Endothelial cell of umbilical vein (primary cell): ENCODE measurements at regions not wholly inside any gene's neighbourhood (a gene's known extent, or its start where the extent isn't known, plus 50 kb on each side); places are given as distances from the start of the nearest gene placed in this dataset.

Source experiments
- BruUV-seq: library from RNA; stranded (reverse); fragments of 400-500 nt; replicated peaks from 2 replicates; lab custom pipeline; 2021; lab: Mats Ljungman, UMichigan
- CTCF ChIA-PET: fragments of 300-600, 350-600 bp; sonication (Branson Sonifier 250); formaldehyde crosslinking; loops from one replicate; lab custom pipeline; 2021; ENCODE audit warnings: antibody characterized with exemption, inconsistent platforms; lab: Charles Lee
- POLR2A ChIA-PET: fragments of 300-600, 350-600 bp; sonication (Branson Sonifier 250); formaldehyde crosslinking; loops from one replicate; lab custom pipeline; 2021; ENCODE audit warnings: antibody characterized with exemption, inconsistent platforms; lab: Charles Lee
- DNase-seq: peaks from one replicate; pipeline ENCODE4 v3.0.0-alpha.2; 2011; ENCODE audit warnings: low read depth, low spot score
- FAIRE-seq: peaks from 2 replicates; lab custom pipeline; 2011; peaks lifted over from hg19 to GRCh38; lab: Jason Lieb, UNC
- H2AFZ ChIP-seq: 2 replicates; pipeline ENCODE4 v1.6.0; 2012; ENCODE audit warnings: low read depth, low read length, control low read depth, inconsistent platforms
- H3K27ac ChIP-seq: 2 replicates; pipeline ENCODE4 v1.5.1; 2011; ENCODE audit warnings: low read depth, mild to moderate bottlenecking, control low read depth, low read length, moderate library complexity; ENCODE audit not compliant: insufficient read depth
- H3K27me3 ChIP-seq, 2 experiments: 2 replicates each; pipeline versions ENCODE4 v1.6.0 to v1.6.1; 2011; ENCODE audit warnings: low read length in 2 of 2, mixed read lengths in 1 of 2; ENCODE audit not compliant: control insufficient read depth in 2 of 2, insufficient read depth in 2 of 2
- H3K36me3 ChIP-seq, 2 experiments: 2 replicates in 1 of 2; 3 replicates in 1 of 2; pipeline ENCODE4 v1.5.1; 2011; ENCODE audit warnings: low read length in 2 of 2, mild to moderate bottlenecking in 1 of 2, moderate library complexity in 1 of 2; ENCODE audit not compliant: control insufficient read depth in 2 of 2, insufficient read depth in 2 of 2; ENCODE audit errors: extremely low read depth in 1 of 2
- H3K4me1 ChIP-seq: 3 replicates; pipeline ENCODE4 v1.5.1; 2011; ENCODE audit warnings: mild to moderate bottlenecking, low read length; ENCODE audit not compliant: control insufficient read depth, insufficient read depth; ENCODE audit errors: extremely low read depth
- H3K4me2 ChIP-seq: 2 replicates; pipeline ENCODE4 v1.6.1; 2011; ENCODE audit warnings: low read length, control low read depth, mixed read lengths; ENCODE audit not compliant: insufficient read depth
- H3K4me3 ChIP-seq, 3 experiments: fragments of 200-600 bp in 1 of 3; sonication (generic), shearing (Covaris generic) in 1 of 3; replicated peaks in 1 of 3; 2 replicates each; pipeline ENCODE4 v1.5.1; 2011 to 2016; ENCODE audit warnings: control low read depth in 3 of 3, low read length in 3 of 3, mild to moderate bottlenecking in 2 of 3, inconsistent platforms in 1 of 3, low read depth in 1 of 3, moderate library complexity in 1 of 3; ENCODE audit not compliant: insufficient read depth in 1 of 3
- H3K79me2 ChIP-seq: 2 replicates; pipeline ENCODE4 v1.6.0; 2012; ENCODE audit warnings: low read length, inconsistent platforms; ENCODE audit not compliant: control insufficient read depth, insufficient read depth
- H3K9ac ChIP-seq: replicated peaks from 2 replicates; pipeline ENCODE3; 2011; ENCODE audit warnings: low read length, control low read depth; ENCODE audit not compliant: insufficient read depth; ENCODE audit errors: extremely low read depth
- H3K9me1 ChIP-seq: replicated peaks from 3 replicates; pipeline ENCODE4 v1.6.0; 2011; ENCODE audit warnings: mild to moderate bottlenecking, low read length; ENCODE audit not compliant: control insufficient read depth, insufficient read depth; ENCODE audit errors: extremely low read depth
- H3K9me3 ChIP-seq: replicated peaks from 2 replicates; pipeline ENCODE4 v1.5.1; 2012; ENCODE audit warnings: low read length, inconsistent platforms; ENCODE audit not compliant: control insufficient read depth, insufficient read depth
- H4K20me1 ChIP-seq: replicated peaks from 2 replicates; pipeline ENCODE3; 2011; ENCODE audit warnings: mild to moderate bottlenecking, low read length; ENCODE audit not compliant: control insufficient read depth, insufficient read depth; ENCODE audit errors: extremely low read depth
- EZH2 ChIP-seq: IDR thresholded peaks from 2 replicates; pipeline ENCODE4 v1.6.1; 2012; ENCODE audit warnings: borderline replicate concordance, low read depth, mild to moderate bottlenecking, moderate library complexity, low read length, inconsistent platforms; ENCODE audit not compliant: severe bottlenecking
- FOS ChIP-seq: IDR thresholded peaks from 2 replicates; pipeline ENCODE4 v1.6.1; 2011; ENCODE audit warnings: mild to moderate bottlenecking, low read length, moderate library complexity, borderline replicate concordance; ENCODE audit not compliant: insufficient read depth
- GATA2 ChIP-seq: IDR thresholded peaks from 2 replicates; pipeline ENCODE4 v1.7.0; 2011; ENCODE audit warnings: low read depth, mild to moderate bottlenecking, moderate library complexity, mixed read lengths, low read length; ENCODE audit not compliant: insufficient read length, insufficient read depth
- JUN ChIP-seq: IDR thresholded peaks from 2 replicates; pipeline ENCODE4 v1.6.1; 2011; ENCODE audit warnings: borderline replicate concordance, low read depth; ENCODE audit not compliant: insufficient read length, insufficient read depth
- MAX ChIP-seq: IDR thresholded peaks from 2 replicates; pipeline ENCODE4 v1.6.1; 2011; ENCODE audit not compliant: insufficient read depth, insufficient read length
- MYC ChIP-seq: IDR thresholded peaks from one replicate; pipeline ENCODE4 v1.6.1; 2011; ENCODE audit warnings: mild to moderate bottlenecking, low read depth, low read length
- POLR2A ChIP-seq: IDR thresholded peaks from 2 replicates; pipeline ENCODE4 v1.6.1; 2012; ENCODE audit warnings: low read depth, mild to moderate bottlenecking, control low read depth, low read length
- POLR2AphosphoS5 ChIP-seq: IDR thresholded peaks from 2 replicates; pipeline ENCODE4 v1.6.1; 2012; ENCODE audit warnings: low read depth, mild to moderate bottlenecking, control low read depth, low read length, moderate library complexity; ENCODE audit not compliant: insufficient read depth
- dilution Hi-C: fragments of 300-500 bp; cut with MboI; formaldehyde crosslinking; loops from one replicate; pipeline ENCODE4 v1.15.0; 2019; ENCODE audit warnings: low sequenced_read_pairs; ENCODE audit not compliant: extremely low pct_ligation_motif_present
- intact Hi-C: fragments of 100-400 bp; cut with micrococcal nuclease; formaldehyde crosslinking; loops from one replicate; pipeline ENCODE4 v1.10.0; 2022
- TF ChIP-seq, protein P1 (sequence below), 2 donors: IDR thresholded peaks; 1 replicate in 1 of 2; 2 replicates in 1 of 2; pipeline ENCODE4 v1.5.1; 2011; ENCODE audit warnings: low read length in 2 of 2, mild to moderate bottlenecking in 2 of 2, moderate library complexity in 2 of 2, control low read depth in 1 of 2, inconsistent platforms in 1 of 2, low read depth in 1 of 2; ENCODE audit not compliant: insufficient read depth in 1 of 2; ENCODE audit errors: extremely low read depth in 1 of 2

DNA sequence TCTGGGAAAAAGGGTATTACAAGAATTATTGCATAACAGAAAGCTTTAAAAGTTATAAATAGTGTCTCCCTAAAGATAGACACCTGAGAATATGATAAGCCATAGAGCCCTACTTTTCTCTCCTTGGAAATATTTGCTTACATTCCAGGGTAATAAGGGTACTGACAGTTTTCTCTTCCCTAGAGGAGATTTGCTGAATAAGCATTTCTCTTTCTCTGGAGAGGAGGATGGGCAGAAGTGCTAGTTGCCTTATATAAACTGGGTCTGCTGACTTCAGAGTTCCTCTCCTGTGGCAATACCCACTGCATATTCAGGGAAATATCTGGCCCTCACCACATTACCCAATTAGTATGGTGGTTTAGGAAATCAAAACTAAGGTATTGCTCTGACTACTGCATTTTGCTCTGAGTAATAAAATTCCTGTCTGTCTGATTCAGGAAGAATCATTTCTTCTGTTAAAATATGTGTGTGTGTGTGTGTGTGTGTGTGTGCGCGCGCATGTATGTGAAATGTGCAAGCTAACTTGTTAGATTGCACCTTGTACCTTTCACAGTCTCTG, 1391.3 kb downstream of the DSC3 start:
- H3K27ac ChIP-seq, result no peak overlapping the region
- no TSS peak for BruUV-seq
- H3K9me3 ChIP-seq, result no peaks in the 10 kb centered on the region
- no peak overlapping the region for H3K4me3 ChIP-seq
- no peaks in the 10 kb centered on the region for H4K20me1 ChIP-seq
- no peak overlapping the region for H3K9ac ChIP-seq
- H3K4me1 ChIP-seq, result no peaks in the 10 kb centered on the region
- no peaks in the 10 kb centered on the region for H3K79me2 ChIP-seq
- DNase-seq (no peak), FAIRE-seq (no peak)
- ChIA-PET CTCF (no interaction called here), POLR2A (no interaction called here)
- no peak for TF ChIP-seq GATA2
- no peak for TF ChIP-seq MAX
- TF ChIP-seq, protein P1, sequence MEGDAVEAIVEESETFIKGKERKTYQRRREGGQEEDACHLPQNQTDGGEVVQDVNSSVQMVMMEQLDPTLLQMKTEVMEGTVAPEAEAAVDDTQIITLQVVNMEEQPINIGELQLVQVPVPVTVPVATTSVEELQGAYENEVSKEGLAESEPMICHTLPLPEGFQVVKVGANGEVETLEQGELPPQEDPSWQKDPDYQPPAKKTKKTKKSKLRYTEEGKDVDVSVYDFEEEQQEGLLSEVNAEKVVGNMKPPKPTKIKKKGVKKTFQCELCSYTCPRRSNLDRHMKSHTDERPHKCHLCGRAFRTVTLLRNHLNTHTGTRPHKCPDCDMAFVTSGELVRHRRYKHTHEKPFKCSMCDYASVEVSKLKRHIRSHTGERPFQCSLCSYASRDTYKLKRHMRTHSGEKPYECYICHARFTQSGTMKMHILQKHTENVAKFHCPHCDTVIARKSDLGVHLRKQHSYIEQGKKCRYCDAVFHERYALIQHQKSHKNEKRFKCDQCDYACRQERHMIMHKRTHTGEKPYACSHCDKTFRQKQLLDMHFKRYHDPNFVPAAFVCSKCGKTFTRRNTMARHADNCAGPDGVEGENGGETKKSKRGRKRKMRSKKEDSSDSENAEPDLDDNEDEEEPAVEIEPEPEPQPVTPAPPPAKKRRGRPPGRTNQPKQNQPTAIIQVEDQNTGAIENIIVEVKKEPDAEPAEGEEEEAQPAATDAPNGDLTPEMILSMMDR (IDR thresholded peaks at IDR 0.05; ENCODE audit: extremely low read depth in 1 of 2, insufficient read depth in 1 of 2, low read depth in 1 of 2, low read length in 2 of 2), result no peak
- TF ChIP-seq POLR2AphosphoS5, result no peak
- TF ChIP-seq JUN, result no peak
- TF ChIP-seq POLR2A, result no peak
- no peak for TF ChIP-seq MYC
- TF ChIP-seq EZH2, result no peak
- TF ChIP-seq FOS, result no peak
- H3K9me1 ChIP-seq, result no peaks in the 10 kb centered on the region
- H2AFZ ChIP-seq, result no peak overlapping the region
- H3K27me3 ChIP-seq, result no peaks in the 10 kb centered on the region
- dilution Hi-C loops, result no loop called here
- H3K36me3 ChIP-seq, result no peaks in the 10 kb centered on the region
- no peak overlapping the region for H3K4me2 ChIP-seq
- intact Hi-C loops, result no loop called here
